GM18499 (cell line): ENCODE measurements at regions not wholly inside any gene's neighbourhood (a gene's known extent, or its start where the extent isn't known, plus 50 kb on each side); places are given as distances from the start of the nearest gene placed in this dataset.

ENCODE experiments used
- ATAC-seq: cut with Tn5 transposase; IDR thresholded peaks from one replicate; pipeline ENCODE4 v1.9.1; 2021; ENCODE audit warnings: moderate number of reproducible peaks; ENCODE audit not compliant: insufficient read depth, unreplicated experiment

DNA sequence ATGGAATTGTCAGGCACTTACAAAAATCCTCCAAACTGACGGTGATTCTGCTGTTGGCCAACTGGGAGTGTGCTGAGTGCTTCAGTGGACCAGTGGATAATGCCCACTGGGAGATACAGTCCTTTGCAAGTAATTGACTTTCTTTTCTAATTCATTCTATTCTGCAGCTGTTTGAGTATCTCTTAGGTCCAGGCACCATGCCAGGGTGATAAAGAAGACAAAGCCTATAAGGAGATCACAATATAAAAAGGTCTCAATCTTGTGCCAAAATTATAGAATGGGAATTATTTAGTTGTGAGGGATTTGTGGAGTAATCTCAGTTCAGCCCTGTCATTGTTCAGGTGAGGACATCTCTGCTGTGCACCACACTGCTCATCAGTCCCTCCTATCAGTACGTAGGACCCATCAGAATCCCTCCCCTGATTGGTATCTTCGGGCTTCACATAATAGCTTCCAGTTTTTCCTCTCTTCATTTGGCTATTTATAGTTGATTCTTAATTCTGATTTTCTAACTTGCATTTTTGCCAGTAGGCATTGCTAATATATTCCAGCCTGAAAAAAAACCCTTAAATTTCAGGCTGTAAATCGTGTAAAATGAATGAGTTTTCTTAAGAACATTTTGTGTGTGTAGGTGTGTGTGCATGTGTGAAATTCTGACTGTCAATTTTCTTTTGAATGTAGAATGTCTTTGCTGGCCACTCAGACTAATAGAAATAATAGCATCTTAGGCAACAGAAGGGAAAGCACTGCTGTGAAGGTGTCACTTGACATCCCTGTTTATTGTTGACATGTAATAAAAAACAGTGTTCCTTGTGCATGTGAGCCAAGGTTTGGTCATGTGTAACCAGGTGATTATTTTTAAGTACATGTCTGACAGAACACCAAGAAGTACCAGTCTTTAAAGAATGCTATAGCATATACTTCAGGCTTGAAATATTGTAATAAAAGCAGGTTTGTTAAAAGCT lies 457.6 kb upstream of the RGS6 start:
- ATAC-seq, result no peak

- ATAC-seq, result no peak
These were observed 456.3 kb upstream of the RGS6 start for GRCh38 chr14:71475916-71476315.

DNA sequence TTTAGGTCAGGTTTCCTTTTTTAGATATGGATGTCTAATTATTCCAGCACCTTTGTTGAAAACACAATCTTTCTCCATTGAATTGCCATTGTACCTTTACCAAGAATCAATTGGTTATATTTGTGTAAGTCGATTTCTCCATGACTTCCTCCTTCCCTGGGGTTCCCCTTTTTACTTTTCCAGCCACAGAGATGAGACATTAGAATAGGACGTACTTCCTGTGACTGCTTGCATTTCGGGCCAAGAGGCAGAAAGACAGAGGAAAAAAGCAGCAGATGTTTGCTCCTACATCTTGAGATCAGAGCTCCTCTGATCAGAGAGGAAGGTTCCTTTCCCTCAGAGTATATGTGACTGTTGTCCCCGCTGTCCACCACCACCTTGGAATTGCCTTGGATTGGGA lies 453.7 kb upstream of the RGS6 start:
- ATAC-seq, result no peak

DNA sequence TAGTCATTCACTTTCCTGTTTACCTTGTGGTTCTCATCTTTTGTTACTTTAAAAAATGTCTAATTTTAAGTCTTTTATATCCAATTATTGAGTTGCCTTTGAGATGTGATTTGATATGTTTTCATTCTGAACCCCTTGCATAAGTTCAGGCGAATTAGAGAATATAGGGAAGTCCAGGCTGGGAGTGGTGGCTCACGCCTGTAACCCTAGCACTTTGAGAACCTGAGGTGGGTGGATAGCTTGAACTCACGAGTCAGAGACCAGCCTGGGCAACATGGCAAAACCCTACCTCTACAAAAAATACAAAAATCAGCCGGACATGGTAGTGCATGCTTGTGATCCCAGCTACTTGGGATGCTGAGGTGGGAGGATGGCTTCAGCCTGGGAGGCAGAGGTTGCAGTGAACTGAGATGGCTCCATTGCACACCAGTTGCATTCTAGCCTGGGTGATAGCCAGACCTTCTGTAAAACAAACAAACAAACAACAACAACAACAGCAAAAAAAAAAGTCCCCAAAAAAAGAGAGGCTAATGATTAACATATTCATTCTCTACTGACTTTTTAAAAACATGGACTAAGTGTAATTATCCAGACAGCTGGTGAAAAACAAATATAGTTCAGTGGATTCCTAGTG lies 451.1 kb upstream of the RGS6 start:
- ATAC-seq, result no peak

- ATAC-seq, result no peak
These were observed 449.6 kb upstream of the RGS6 start for GRCh38 chr14:71482671-71483070.

DNA sequence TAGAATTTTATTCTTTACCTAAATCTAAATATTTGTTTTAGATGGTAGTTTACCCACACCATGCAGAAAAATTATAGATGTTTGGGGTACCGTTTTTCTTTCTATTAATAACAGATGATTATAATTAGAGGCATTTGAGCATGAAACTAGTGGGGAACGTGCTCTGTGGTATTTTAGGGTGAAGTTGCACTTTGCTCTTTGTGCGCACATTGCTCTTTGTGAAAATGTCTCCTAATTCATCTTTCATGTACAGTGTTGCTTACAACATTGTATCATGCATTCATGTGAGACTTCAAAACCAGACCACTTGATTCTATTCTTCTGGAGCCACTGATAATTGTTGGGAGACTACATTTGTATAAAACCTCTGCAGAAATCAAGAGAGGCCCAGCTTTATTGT lies 449.1 kb upstream of the RGS6 start:
- no peak for ATAC-seq

- no peak for ATAC-seq
These were observed 446.4 kb upstream of the RGS6 start for GRCh38 chr14:71485833-71486232.

GRCh38 chr14:71486279-71486678 lies 445.9 kb upstream of the RGS6 start:
- no peak for ATAC-seq

DNA sequence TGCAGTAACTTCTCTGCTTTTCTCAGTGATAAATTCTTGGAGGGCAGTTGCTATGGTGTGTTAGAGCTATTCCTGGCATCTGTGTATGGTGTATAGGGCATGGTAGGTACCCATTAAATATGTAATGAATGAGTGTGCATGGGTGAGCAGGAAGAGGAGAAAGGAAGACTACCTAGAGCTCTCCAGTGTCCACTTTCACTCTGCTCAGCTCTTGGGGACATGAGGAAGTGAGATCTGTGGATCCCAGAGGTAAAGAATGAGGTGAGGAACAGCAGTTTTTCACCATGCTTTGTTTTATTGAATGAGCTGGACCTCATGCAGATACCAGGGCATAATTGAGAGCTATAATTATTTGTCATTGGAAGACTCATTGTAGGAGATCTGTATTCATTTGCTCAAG lies 444.8 kb upstream of the RGS6 start:
- no peak for ATAC-seq

DNA sequence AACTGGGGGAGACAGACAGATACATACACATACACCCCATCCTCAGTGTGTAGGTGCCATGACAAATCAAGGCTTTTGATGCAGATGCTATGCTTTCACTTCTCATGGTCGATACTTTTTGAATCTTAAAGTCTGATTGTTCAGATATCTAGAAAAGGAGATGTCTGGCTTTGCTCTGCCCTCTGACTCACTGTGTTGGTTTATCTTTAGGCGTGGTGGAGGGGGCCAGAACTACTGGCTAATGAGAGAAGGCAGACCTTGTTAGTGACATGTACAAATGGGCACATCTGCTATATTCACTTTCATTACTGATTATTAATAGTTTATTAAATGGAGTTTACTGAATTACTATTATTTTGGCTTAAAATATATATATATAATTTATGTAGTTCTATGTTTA lies 444.3 kb upstream of the RGS6 start:
- ATAC-seq, result no peak

GRCh38 chr14:71488703-71489191 lies 443.5 kb upstream of the RGS6 start:
- ATAC-seq, result no peak

- no peak for ATAC-seq
These were observed 442.5 kb upstream of the RGS6 start for GRCh38 chr14:71489742-71490141.

- no peak for ATAC-seq
These were observed 440.3 kb upstream of the RGS6 start for GRCh38 chr14:71491931-71492330.

GRCh38 chr14:71492346-71492745 lies 439.9 kb upstream of the RGS6 start:
- ATAC-seq, result no peak

DNA sequence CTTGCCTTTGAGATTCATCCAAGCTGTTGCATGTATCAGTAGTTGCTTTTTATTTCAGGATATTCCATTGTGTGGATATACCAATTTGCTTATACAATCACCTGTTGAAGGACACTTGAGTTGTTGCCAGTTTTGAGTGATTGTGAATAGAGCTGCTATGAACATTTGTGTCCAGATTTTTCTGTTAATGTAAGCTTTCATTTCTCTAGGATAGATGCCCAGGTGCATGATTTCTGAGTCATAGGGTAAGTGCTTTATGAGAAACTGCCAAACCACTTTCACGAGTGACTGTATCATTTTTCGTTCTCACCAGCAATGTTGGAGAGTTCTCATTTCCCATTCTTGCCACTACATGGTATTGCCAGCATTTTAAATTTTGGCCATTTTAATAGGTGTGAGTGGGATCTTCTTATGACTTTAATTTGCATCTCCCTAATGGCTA lies 434.6 kb upstream of the RGS6 start:
- peak; percentile 80 for ATAC-seq

DNA sequence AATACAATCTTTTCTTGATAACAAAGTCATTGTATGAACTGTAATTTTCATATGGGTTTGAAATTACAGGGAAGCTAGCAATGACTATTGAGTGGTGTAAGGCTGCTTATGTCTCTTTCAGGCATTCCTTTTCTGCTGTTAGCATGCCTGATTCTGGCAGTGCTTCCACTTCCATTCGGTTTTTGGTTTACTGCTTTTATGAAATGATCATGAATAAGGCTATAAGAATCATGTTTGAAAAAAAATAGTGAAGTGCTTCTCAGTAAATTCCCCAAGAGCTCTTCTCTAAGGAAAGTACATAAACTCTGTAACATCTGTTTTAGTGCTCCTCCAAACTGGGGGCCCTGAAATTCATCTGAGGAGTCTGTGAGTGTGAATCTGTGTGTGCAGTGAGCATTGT lies 434.0 kb upstream of the RGS6 start:
- ATAC-seq, result no peak

- ATAC-seq, result no peak
These were observed 433.2 kb upstream of the RGS6 start for GRCh38 chr14:71499018-71499417.

DNA sequence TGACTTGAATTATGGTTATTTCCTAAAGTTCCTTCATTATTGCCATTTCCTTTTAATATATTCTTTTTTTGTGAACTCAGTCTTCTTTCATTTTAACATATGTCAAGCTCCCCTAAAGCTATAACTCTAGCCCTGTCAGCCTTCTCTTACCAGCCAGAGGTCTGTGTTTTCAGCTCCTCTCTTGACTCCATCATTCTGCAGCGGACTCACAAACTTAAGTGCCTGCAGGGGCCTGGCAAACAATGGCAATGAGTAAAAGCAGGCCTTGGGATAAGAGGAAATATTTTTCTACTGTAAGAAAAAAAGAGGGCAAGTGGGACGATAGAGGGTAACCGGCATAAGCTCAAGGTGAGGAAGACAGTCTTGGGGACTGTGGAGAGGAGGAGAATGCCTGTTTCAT lies 424.5 kb upstream of the RGS6 start:
- ATAC-seq, result no peak

DNA sequence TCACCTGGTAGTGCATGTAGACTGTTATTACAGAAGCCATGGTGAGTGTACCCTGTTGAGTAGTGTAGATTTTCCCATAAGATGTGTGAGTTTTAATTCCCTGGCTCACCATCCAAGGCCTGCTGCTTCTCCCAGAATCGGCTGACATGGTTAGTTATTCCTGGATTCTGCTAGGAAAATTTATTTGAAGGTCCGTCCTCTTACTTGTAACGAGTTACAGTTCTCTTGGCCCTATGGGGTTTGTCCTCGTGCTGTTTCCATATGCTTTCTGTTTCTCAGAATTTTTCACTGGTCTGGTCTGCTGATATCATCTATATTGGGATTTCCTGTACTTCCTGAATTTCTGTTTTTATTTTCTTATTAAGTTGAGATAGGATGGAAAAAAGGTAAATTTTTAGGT lies 423.3 kb upstream of the RGS6 start:
- ATAC-seq, result no peak

GRCh38 chr14:71511152-71511551 lies 421.1 kb upstream of the RGS6 start:
- ATAC-seq, result no peak
